ENCODE measurements at regions not wholly inside any gene's neighbourhood (a gene's known extent, or its start where the extent isn't known, plus 50 kb on each side); places are given as distances from the start of the nearest gene placed in this dataset.

- no peak for DNase-seq
These were observed 56.3 kb downstream of the AGTR2 start for GRCh38 chrX:116226665-116227484.

DNA sequence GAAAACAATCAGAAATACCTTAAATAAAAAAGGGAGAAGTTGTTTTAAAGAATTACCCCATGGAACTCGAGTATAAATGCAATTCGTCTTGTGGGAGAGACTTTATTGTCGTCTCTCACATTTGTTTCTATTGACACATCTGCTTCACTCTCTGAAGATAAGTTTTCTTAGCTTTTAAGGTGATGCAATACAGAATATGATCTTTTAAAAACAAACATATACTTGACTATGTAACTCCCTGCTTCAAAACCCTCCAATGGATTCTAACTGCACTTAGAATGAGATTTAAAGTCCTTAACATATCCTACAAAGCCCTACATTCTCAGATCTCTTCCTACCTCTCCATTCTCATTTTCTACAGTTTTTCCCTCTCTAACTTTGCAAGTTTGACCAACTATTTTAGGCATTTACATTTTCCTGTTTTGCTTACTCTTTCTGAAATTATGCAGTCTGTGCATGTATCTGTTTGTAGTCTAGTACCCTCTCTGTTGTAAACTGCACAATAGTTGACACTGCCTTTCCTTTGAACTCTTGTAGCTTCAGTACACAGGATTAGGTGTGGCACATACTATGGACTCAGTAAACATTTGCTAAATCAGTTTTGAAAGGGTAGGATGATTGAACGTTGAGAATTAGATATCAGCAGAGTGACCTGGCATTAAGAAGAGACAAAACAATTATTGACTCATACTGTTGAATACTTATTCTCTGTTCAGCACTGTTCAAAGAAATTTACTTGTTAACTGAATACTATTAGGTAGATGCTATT is 59.8 kb downstream of the AGTR2 start:
- no peak for DNase-seq

DNA sequence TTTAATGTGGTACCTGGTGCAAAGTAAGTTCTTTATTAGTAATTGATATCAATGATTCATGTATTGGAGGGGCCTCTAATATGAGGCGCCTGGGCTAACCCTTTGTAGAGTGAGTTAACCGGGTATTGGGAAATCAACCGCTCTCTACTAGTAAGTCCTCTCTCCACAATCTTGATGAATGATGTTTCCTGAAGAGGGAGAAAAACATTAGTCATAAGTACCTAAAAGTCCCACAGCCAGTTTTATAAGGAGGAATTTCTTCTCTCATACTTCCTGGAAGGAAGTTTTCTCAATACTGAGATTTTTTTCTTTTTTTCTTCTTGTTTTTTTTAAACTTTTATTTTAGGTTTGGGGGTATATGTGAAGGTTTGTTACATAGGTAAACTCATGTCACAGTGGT is 62.3 kb downstream of the AGTR2 start:
- peak; percentile 59 for DNase-seq

DNA sequence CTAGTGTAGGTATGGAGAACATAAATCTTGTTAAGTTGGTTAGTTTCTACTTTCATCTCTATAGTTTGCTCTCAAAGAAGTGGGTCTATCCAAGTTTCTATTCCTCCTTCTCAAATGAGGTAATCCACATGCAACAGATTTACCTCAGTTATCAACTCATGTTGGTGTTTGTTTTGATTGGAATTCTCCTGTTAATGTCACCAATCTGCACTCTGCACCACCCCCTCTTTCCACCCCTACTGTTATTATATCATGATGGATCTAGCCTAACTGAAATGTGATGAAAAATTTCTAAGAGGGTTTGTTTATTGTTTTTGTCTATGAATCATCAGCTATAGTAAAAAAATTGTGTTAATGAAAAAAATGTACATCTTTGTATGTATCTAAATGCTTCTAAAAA is 66.1 kb downstream of the AGTR2 start:
- DNase-seq = peak; percentile 16

GRCh38 chrX:116238093-116238492 is 67.5 kb downstream of the AGTR2 start:
- no peak for DNase-seq

DNA sequence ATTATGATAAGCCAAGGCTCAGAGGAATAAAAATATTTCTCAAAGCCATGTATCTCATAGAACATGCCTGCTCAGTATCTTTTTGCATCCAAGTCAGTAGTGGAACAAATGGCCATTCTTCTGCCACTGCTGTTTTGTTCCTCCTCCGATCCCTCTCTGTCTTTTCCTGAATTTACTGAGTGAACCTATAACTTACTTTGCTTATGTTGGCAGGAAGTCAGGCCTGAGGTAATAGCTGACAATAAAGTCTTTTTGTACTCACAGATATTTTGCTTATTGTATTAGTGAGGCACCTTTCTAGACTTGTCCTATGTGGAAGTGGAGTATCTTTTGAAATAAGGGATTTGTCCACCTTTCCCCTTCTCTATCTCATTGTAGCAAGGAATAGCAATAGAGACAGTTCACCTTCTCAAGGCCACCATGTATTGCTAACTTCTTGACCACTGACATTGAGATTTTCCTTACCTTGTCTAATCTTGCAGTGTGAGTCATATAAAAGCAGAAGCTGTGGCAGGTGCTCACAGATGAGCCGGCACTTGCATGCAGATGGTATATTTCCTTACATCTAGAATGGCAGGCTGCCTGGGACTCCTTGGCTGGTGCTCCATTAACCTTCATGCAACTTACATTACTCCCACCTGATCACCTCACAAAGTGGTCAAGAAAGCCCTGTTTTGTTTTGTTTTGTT is 68.2 kb downstream of the AGTR2 start:
- no peak for DNase-seq

DNA sequence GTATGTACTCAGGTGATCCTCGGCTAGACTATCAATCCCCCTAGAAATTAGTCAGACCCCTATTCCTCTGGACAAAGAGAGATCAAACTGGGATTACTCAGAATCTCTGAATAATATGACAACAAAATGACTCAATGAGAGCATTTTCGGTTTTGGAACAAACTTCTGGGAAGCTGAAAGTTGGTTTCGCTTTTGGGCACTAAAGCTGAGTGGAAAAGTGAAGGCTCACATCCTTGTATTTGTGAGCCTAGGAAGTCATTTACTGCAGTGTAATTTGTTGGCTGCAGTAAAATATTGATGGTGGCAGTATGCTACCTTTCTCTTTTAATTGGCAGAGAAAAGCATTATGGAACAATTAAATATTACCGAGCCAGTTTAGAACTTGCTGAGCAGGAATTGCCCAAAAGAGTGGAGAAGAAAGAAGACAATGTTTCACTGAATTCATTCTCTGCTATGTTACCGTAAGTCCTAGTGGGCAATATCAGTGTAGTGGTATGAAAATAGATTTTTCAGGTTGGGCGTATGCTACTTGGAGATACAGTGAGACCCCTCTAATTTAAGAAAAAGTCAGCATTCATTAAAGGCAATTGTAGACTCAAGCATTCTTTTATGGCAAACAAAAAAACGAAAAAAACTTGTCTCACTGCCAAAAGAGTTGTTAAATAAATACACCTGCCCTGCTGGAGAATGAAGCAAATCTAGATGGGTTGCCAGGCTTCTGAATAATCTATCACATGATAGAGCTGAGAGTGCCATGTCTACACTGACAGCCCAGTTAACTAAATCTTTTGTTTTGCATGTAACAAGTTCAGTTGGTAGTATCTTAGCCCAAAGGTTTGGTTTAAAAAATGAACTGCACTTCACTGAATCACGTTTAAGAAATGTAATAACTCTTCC is 69.6 kb downstream of the AGTR2 start:
- peak; percentile 31 for DNase-seq

DNA sequence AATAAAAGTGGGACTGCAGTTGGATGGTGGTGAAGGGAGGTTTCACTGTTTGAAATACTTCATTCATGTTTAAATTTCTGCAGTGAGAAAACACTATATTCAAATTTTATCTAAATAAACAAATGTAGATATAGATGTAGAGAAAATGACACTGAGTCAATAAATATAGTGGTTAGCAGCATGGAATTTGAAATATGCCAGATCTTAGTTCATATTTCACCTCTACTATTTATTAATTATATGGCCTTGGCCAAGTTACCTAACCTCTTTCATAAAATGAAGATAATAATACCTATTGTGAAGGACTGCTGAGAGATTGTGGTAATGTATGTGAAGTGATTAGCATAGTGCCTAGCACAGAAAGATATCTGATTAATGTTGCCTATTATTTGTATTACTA is 70.5 kb downstream of the AGTR2 start:
- no peak for DNase-seq

GRCh38 chrX:116243039-116243438 is 72.5 kb downstream of the AGTR2 start:
- DNase-seq = no peak

GRCh38 chrX:116246261-116246660 is 75.7 kb downstream of the AGTR2 start:
- DNase-seq = peak; percentile 23

- no peak for DNase-seq
These were observed 97.0 kb downstream of the AGTR2 start for GRCh38 chrX:116267511-116268040.

DNA sequence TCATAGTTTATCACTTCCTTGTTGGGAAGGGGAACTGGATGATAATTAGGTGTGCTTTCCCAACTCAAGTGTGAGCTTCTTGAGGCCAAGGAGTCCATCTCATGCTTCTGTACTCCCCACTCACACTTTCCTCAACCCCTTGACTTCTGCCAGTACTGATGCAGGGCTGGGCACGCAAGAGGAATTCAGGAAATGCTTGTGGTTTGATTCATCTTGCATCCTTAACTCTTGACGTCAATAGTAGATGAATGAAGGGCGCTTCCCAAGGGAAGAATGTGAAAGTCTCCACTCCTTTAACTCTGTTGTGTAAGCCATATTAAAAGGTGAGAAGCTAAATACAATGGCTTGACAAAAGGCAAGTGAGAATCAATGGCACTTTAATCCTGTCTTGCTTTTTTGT is 101.8 kb downstream of the AGTR2 start:
- peak; percentile 84 for DNase-seq

GRCh38 chrX:116272861-116273260 is 102.3 kb downstream of the AGTR2 start:
- peak; percentile 0 for DNase-seq

DNA sequence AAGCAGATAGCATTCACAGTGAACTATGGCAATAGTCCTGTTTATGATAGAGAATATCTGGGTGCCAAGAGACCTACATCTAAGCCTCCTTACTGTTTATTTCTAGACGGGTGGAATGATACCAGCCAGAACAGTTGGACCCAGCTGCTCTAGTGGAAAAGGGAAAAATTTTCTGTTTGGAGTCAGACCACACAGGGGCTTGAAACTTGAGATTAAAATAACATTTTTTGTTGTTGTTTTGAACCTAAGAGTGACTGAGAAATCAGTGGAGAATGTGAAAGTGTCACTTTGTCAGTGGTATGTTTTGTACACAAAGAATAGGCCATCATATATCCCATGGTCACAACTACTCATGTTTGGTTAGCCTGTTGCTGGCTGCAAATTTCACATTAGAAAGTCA is 105.7 kb downstream of the AGTR2 start:
- DNase-seq = no peak

DNA sequence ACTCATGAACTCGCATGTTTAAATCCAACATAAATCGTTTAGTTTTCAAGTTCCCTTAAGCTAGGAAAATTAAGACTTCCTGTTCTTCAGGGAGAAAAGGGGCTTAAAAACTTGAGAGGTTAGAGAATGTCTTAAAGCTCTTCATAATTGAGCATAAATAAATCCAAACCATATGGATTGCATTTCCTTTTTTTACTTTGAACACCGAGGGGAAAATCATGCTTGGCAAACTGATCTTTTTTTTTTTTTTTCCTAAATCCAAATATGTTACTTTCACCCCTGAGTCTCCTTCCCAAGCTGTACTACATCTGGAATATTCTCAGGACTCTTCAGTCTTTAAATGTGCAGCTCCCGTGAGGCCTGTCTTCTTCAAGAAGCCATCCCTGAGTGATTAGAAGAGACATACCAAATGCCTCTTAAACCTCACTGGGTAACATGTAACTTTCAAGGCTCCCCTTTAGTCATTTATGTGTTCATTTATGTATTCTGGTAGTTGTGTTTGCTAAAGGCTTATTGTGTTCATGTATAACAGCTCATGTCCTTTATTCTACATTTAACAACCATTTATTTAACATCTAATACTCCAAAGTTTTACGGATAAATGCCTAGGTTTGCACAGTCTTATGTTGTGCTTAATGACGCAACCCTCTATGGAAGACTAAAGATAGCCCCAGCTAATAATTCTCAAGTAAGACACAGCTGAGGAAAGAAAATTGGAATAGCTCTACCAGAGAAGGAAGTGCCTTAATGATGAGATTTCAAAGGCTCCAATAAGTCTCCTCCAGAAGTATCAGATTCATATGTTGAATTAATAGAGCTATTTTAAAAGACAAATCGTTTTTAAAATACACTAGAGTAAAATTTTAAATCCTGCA is 107.0 kb downstream of the AGTR2 start:
- no peak for DNase-seq

DNA sequence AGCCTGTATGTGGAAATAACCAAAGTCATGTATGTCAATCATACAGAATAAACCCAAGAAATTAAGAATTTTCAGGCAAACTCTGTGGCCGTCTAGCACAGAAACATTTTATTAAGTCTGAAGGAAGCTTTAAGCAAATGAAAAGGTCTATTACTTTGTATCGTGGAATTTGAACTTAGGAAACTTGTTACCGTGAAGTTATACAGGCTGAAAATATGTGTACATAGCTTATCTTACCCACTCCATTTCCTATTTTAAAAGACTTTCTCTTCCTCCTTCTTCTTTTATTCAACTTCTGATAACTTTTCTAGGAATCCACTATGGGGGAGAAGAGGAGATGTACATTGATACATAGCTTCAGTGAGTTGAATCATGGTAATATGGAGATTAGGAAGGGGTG is 108.3 kb downstream of the AGTR2 start:
- DNase-seq = no peak

GRCh38 chrX:116281106-116281505 is 110.6 kb downstream of the AGTR2 start:
- DNase-seq = no peak

DNA sequence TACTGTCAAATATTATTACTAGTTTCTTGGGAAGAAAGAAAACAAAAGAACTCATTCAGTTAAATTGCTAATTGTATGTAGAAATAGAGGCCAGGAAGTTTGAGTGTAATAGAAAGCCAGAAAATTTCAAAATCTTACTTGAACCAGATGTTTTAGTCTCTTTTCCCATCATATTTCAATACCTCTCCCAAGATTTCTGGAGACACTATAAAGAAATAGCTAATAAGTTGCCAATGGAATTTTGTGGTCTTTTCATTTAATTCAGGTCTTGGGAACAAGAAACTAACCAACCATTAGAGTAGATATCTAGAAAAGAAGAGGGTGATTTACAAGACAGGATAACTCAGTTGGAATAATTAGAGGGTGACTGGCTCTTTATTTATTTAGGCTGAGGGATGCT is 112.2 kb downstream of the AGTR2 start:
- no peak for DNase-seq

GRCh38 chrX:116284400-116284799 is 113.9 kb downstream of the AGTR2 start:
- no peak for DNase-seq

DNA sequence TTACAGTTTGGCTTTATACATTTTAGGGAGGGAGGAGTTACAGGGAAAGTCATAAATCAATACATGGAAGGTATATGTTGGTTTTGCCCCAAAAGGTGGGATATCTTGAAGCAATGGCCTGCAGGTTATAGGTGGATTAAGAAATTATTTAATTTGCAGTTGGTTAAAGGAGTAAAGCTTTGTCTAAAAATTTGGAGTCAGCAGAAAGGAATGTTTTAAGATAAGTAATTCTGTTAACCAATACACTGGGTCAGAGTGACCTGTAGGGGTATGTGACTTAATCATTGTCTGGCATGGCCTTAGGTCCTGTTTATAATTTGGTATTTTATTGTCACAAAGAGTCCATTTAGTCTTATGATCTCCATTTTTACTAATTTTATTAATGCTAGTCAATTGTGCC is 115.0 kb downstream of the AGTR2 start:
- peak; percentile 3 for DNase-seq

- no peak for DNase-seq
These were observed 119.0 kb downstream of the AGTR2 start for GRCh38 chrX:116289592-116289991.
